ENCODE measurements at regions not wholly inside any gene's neighbourhood (a gene's known extent, or its start where the extent isn't known, plus 50 kb on each side); places are given as distances from the start of the nearest gene placed in this dataset.

DNA sequence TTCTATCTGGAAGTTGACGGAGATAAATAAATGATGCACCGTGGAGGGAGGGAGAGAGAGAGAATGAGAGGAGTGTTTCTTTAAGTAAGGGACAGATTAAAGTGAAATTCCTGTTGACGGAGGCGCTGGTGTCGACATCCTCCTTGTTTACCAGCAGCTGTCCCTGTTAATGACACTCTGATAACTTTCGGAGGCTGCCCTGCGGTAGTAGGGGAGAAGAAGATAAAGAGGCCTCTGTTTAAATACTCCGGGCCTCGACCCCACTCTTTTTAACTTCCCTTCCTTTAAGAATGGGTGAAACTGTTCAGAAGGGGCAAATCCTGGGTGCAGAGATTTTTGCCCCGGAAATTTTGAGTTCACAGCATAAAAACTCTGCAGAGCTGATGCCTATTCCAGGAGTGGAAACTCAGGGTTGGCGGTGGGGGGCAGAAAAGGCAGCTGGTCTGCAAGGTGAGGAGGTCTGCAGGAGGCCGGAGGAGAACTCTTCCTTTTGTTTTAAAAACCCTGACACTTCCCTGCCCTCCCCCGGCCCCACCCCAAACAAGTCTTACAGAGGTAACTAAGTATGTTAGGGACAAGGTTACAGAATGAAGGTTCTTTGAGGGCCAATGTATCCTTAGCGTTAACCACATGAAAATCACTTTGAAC is 276.6 kb upstream of the NR2F2 start (continued):
- TF ChIP-seq, protein P1, sequence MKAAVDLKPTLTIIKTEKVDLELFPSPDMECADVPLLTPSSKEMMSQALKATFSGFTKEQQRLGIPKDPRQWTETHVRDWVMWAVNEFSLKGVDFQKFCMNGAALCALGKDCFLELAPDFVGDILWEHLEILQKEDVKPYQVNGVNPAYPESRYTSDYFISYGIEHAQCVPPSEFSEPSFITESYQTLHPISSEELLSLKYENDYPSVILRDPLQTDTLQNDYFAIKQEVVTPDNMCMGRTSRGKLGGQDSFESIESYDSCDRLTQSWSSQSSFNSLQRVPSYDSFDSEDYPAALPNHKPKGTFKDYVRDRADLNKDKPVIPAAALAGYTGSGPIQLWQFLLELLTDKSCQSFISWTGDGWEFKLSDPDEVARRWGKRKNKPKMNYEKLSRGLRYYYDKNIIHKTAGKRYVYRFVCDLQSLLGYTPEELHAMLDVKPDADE (IDR thresholded peaks at IDR 0.05): no peak
- TF ChIP-seq NANOG (IDR thresholded peaks at IDR 0.05; ENCODE audit: borderline replicate concordance) (no peak), EZH2 (IDR thresholded peaks at IDR 0.05; ENCODE audit: low read depth, unreplicated experiment) (no peak)
- TF ChIP-seq, protein P2, sequence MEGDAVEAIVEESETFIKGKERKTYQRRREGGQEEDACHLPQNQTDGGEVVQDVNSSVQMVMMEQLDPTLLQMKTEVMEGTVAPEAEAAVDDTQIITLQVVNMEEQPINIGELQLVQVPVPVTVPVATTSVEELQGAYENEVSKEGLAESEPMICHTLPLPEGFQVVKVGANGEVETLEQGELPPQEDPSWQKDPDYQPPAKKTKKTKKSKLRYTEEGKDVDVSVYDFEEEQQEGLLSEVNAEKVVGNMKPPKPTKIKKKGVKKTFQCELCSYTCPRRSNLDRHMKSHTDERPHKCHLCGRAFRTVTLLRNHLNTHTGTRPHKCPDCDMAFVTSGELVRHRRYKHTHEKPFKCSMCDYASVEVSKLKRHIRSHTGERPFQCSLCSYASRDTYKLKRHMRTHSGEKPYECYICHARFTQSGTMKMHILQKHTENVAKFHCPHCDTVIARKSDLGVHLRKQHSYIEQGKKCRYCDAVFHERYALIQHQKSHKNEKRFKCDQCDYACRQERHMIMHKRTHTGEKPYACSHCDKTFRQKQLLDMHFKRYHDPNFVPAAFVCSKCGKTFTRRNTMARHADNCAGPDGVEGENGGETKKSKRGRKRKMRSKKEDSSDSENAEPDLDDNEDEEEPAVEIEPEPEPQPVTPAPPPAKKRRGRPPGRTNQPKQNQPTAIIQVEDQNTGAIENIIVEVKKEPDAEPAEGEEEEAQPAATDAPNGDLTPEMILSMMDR (conservative IDR thresholded peaks at IDR 0.05; ENCODE audit: low read depth in 2 of 2): no peak

DNA sequence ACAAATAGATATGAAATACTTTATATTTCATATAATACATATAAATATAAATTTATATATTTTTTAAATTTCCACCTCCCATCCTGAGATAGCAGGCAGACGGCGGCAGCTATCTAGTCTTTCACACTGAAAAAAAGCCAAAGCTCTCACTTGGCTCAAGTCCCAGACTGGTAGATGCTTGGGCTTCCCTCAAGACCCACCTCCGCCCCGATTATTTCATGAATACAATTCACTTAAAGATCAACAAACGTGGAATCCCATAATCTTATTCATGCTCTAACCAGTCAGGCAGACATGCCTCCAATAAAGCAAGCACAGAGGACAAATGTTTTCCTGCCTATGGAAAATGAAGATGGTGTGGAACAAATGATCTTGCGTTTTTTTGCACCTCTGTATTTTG is 275.9 kb upstream of the NR2F2 start:
- H3K4me2 ChIP-seq: no peak overlapping the region
- ATAC-seq: no peak
- peaks cover 71% of the 10 kb centered on the region for H3K27me3 Mint-ChIP-seq (ENCODE audit: insufficient read depth, low read depth, poor library complexity)

DNA sequence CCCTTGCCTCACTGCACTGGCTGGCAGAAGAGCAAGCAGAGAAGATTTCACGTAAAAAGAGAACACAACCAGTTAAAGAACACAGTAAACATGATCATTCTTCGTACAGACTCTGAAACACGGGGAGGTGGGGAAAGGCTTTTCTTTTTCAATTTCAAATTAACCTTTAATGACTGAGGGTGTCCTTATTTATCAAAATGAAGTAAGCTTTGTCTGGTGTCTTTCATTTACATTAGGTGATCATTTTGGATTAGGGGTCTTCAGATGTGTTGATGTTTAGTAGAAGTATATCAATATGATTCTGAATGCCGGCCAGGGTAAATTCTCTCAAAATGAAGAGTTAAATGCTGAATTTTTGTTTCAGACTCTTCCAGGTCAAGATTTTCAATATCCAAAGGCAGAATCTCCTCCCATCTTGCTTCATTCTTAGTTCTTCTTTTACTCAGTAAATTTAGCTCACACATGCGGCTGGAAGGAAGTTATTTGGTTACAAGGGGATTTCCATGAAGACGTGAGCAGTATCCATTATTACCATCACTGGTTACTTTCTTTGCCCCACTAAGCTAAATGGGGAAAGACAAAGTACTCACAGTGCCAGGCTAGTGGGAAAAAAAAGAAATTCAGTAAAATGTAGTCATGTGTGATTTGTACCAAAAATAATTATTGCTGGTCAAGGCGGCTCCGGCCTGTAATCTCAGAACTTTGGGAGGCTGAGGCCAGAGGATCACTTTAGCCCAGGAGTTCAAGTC is 272.2 kb upstream of the NR2F2 start:
- ATAC-seq: no peak
- Mint-ChIP-seq H3K27me3 (ENCODE audit: insufficient read depth, low read depth, poor library complexity) (peaks cover 52% of the 10 kb centered on the region), H3K9me3 (no peaks in the 10 kb centered on the region), H3K36me3 (ENCODE audit: low read depth) (no peaks in the 10 kb centered on the region), H3K4me1 (peaks cover 11% of the 10 kb centered on the region; the same call in 2 of the 3 replicates), H3K4me3 (no peak overlapping the region), H3K27ac (no peak overlapping the region)
- Histone ChIP-seq H3K79me2 (replicated peaks; ENCODE audit: insufficient read depth) (no peaks in the 10 kb centered on the region), H3K27ac (ENCODE audit: low read depth) (no peak overlapping the region), H3K4me1 (ENCODE audit: insufficient read depth) (peaks cover 12% of the 10 kb centered on the region), H2AFZ (no peak overlapping the region), H4K20me1 (replicated peaks; ENCODE audit: insufficient read depth) (0 out of 2 replicates have a peak, but pooled peaks cover 10% of the 10 kb centered on the region), H3K27me3 (ENCODE audit: insufficient read depth) (peaks cover 66% of the 10 kb centered on the region), H3K4me3 (no peak overlapping the region), H3F3A (replicated peaks; ENCODE audit: low read depth) (peaks cover 5% of the 10 kb centered on the region; the same call in 1 of the 2 replicates), H3K36me3 (ENCODE audit: insufficient read depth) (no peaks in the 10 kb centered on the region), H3K4me2 (no peak overlapping the region), H3K9me2 (ENCODE audit: insufficient read depth) (no peaks in the 10 kb centered on the region)
- no peak for DNase-seq (ENCODE audit: low spot score)
- TF ChIP-seq JUNB (IDR thresholded peaks at IDR 0.05; ENCODE audit: unreplicated experiment) (no peak), ZNF114 (CRISPR knock-in tag; IDR thresholded peaks at IDR 0.05) (no peak), ZNF331 (CRISPR knock-in tag; IDR thresholded peaks at IDR 0.05; ENCODE audit: low read depth) (no peak), POLR2AphosphoS5 (IDR thresholded peaks at IDR 0.05; ENCODE audit: low read depth) (no peak), STAT1 (IDR thresholded peaks at IDR 0.05; ENCODE audit: unreplicated experiment) (no peak)
- TF ChIP-seq, protein P3, sequence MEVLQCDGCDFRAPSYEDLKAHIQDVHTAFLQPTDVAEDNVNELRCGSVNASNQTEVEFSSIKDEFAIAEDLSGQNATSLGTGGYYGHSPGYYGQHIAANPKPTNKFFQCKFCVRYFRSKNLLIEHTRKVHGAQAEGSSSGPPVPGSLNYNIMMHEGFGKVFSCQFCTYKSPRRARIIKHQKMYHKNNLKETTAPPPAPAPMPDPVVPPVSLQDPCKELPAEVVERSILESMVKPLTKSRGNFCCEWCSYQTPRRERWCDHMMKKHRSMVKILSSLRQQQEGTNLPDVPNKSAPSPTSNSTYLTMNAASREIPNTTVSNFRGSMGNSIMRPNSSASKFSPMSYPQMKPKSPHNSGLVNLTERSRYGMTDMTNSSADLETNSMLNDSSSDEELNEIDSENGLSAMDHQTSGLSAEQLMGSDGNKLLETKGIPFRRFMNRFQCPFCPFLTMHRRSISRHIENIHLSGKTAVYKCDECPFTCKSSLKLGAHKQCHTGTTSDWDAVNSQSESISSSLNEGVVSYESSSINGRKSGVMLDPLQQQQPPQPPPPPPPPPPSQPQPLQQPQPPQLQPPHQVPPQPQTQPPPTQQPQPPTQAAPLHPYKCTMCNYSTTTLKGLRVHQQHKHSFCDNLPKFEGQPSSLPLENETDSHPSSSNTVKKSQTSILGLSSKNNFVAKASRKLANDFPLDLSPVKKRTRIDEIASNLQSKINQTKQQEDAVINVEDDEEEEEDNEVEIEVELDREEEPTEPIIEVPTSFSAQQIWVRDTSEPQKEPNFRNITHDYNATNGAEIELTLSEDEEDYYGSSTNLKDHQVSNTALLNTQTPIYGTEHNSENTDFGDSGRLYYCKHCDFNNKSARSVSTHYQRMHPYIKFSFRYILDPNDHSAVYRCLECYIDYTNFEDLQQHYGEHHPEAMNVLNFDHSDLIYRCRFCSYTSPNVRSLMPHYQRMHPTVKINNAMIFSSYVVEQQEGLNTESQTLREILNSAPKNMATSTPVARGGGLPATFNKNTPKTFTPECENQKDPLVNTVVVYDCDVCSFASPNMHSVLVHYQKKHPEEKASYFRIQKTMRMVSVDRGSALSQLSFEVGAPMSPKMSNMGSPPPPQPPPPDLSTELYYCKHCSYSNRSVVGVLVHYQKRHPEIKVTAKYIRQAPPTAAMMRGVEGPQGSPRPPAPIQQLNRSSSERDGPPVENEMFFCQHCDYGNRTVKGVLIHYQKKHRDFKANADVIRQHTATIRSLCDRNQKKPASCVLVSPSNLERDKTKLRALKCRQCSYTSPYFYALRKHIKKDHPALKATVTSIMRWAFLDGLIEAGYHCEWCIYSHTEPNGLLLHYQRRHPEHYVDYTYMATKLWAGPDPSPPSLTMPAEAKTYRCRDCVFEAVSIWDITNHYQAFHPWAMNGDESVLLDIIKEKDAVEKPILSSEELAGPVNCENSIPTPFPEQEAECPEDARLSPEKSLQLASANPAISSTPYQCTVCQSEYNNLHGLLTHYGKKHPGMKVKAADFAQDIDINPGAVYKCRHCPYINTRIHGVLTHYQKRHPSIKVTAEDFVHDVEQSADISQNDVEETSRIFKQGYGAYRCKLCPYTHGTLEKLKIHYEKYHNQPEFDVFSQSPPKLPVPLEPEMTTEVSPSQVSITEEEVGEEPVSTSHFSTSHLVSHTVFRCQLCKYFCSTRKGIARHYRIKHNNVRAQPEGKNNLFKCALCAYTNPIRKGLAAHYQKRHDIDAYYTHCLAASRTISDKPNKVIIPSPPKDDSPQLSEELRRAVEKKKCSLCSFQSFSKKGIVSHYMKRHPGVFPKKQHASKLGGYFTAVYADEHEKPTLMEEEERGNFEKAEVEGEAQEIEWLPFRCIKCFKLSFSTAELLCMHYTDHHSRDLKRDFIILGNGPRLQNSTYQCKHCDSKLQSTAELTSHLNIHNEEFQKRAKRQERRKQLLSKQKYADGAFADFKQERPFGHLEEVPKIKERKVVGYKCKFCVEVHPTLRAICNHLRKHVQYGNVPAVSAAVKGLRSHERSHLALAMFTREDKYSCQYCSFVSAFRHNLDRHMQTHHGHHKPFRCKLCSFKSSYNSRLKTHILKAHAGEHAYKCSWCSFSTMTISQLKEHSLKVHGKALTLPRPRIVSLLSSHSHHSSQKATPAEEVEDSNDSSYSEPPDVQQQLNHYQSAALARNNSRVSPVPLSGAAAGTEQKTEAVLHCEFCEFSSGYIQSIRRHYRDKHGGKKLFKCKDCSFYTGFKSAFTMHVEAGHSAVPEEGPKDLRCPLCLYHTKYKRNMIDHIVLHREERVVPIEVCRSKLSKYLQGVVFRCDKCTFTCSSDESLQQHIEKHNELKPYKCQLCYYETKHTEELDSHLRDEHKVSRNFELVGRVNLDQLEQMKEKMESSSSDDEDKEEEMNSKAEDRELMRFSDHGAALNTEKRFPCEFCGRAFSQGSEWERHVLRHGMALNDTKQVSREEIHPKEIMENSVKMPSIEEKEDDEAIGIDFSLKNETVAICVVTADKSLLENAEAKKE (CRISPR knock-in tag; IDR thresholded peaks at IDR 0.05): no peak

More for the DNA sequence above, 275.9 kb upstream of the NR2F2 start:
- Histone ChIP-seq H4K20me1 (replicated peaks; ENCODE audit: insufficient read depth) (0 out of 2 replicates have a peak, but pooled peaks cover 10% of the 10 kb centered on the region), H3F3A (replicated peaks; ENCODE audit: low read depth) (peaks cover 5% of the 10 kb centered on the region; the same call in 1 of the 2 replicates), H3K4me3 (no peak overlapping the region), H3K79me2 (replicated peaks; ENCODE audit: insufficient read depth) (no peaks in the 10 kb centered on the region), H3K36me3 (ENCODE audit: insufficient read depth) (no peaks in the 10 kb centered on the region), H3K4me1 (ENCODE audit: insufficient read depth) (peaks cover 19% of the 10 kb centered on the region), H2AFZ (no peak overlapping the region), H3K27me3 (ENCODE audit: insufficient read depth) (peaks cover 100% of the 10 kb centered on the region), H3K27ac (ENCODE audit: low read depth) (no peak overlapping the region), H3K9me2 (ENCODE audit: insufficient read depth) (no peaks in the 10 kb centered on the region)
- Mint-ChIP-seq H3K4me3 (no peak overlapping the region), H3K36me3 (ENCODE audit: low read depth) (no peaks in the 10 kb centered on the region), H3K4me1 (peaks cover 12% of the 10 kb centered on the region; the same call in 2 of the 3 replicates), H3K9me3 (no peaks in the 10 kb centered on the region), H3K27ac (no peak overlapping the region)
- no peak for TF ChIP-seq JUNB (IDR thresholded peaks at IDR 0.05; ENCODE audit: unreplicated experiment)
- no peak for DNase-seq (ENCODE audit: low spot score)
